Heart left ventricle (tissue), 16 donors: ENCODE measurements at regions not wholly inside any gene's neighbourhood (a gene's known extent, or its start where the extent isn't known, plus 50 kb on each side); places are given as distances from the start of the nearest gene placed in this dataset.

ENCODE experiments used
- ATAC-seq, 4 donors: fragments of 200-7000 bp; cut with Tn5 transposase; one replicate each; pipeline ENCODE4 v1.9.1; 2020 to 2022; ENCODE audit warnings: moderate library complexity in 4 of 4, mild to moderate bottlenecking in 3 of 4, moderate number of reproducible peaks in 1 of 4
- DNase-seq, 5 donors: peaks; one replicate each; pipeline ENCODE4 v3.0.0-alpha.2; 2020
- H3K27ac ChIP-seq, 12 donors: fragments of 200-600 bp; sonication (generic) in 4 of 12; one replicate each; pipeline versions ENCODE4 v1.5.0 to v1.8.0; 2016 to 2022; ENCODE audit warnings: mild to moderate bottlenecking in 2 of 12
- H3K27me3 ChIP-seq, 9 donors: fragments of 200-600 bp; sonication (generic) in 2 of 9; one replicate each; pipeline versions ENCODE4 v1.5.1 to v1.8.0; 2016 to 2022; ENCODE audit warnings: mild to moderate bottlenecking in 3 of 9
- H3K36me3 ChIP-seq, 9 donors: fragments of 200-600 bp; sonication (generic) in 2 of 9; one replicate each; pipeline versions ENCODE4 v1.5.0 to v1.8.0; 2018 to 2022; ENCODE audit warnings: mild to moderate bottlenecking in 2 of 9
- H3K4me1 ChIP-seq, 12 donors: fragments of 200-600 bp; sonication (generic) in 4 of 12; one replicate each; pipeline versions ENCODE4 v1.5.0 to v1.8.0; 2016 to 2022; ENCODE audit warnings: mild to moderate bottlenecking in 3 of 12
- H3K4me3 ChIP-seq, 12 donors: fragments of 200-600 bp; sonication (generic) in 4 of 12; one replicate each; pipeline versions ENCODE4 v1.5.0 to v1.8.0; 2017 to 2022; ENCODE audit warnings: mild to moderate bottlenecking in 9 of 12, moderate library complexity in 4 of 12
- H3K9me3 ChIP-seq, 12 donors: fragments of 200-600 bp; sonication (generic) in 4 of 12; one replicate each; pipeline versions ENCODE4 v1.5.0 to v1.8.0; 2016 to 2022; ENCODE audit warnings: mild to moderate bottlenecking in 1 of 12
- CTCF ChIP-seq, 12 donors: fragments of 200-600 bp; sonication (generic) in 4 of 12; IDR thresholded peaks; one replicate each; pipeline versions ENCODE4 v1.5.0 to v1.8.0; 2018 to 2022; ENCODE audit warnings: antibody characterized with exemption in 12 of 12, mild to moderate bottlenecking in 5 of 12
- POLR2A ChIP-seq, 2 donors: fragments of 450-650 bp; IDR thresholded peaks; one replicate each; pipeline ENCODE4 v1.6.1; 2017; ENCODE audit warnings: antibody characterized with exemption in 2 of 2, mild to moderate bottlenecking in 2 of 2, moderate library complexity in 2 of 2
- WGBS, 4 donors: extraction: QIAGEN DNeasy Blood & Tissue Kit in 2 of 4; methylation state at CpG; one replicate each; pipeline versions ENCODE4 v1.1.5 to v1.1.7; 2013 to 2018; 5-methylcytosine and 5-hydroxymethylcytosine counted together
- intact Hi-C, 10 donors: fragments of 100-400 bp; cut with DNase I; formaldehyde crosslinking; loops; one replicate each; pipeline versions ENCODE4 v1.11.1 to v1.14.2; 2022
- donor health status: ischemic (EF 13 %, LVEDD 7.1; RV severe dilation, severe dysfunction).
- donor health status: healthy with polysubstance abuse.
- donor health status: DM: no; HTN: yes; CAD: no.
- donor health status: DM: no; HTN: no; CAD: no.
- donor health status: ischemic (EF 25% LVEDD 6.9; RV normal size, moderate dysfunction).
- donor health status: ischemic (EF 25% LVEDD 5.7; RV mildly dilated, moderate dysfunction).
- donor health status: healthy.
- donor health status: DM: yes; HTN: yes; CAD: no.
- donor health status: ischemic (EF 35%, LVEDD 5.7; RV mildly dilated, moderate dysfunction).
- donor health status: nonischemic (EF 11% LVEDD 7.7; RV severe dilation, severe dysfunction).
- donor health status: DM: yes; HTN: yes; CAD: no.
- donor health status: PGD.
- donor health status: ischemic (EF 29% LVEDD 5.4; RV normal size, mild dysfunction).
- donor health status: nonischemic (EF 23%, LVEDD 6.1; RV moderate dilation, normal function).

- ATAC-seq = no peak
- H3K36me3 ChIP-seq = no peaks in the 10 kb centered on the region
- no peak overlapping the region for H3K27ac ChIP-seq
- peaks cover 0 to 7% (median 0%) of the 10 kb centered on the region in 12 donors for H3K9me3 ChIP-seq
- no peak for DNase-seq
- 69 to 79% (median 76%) methylated on average over 5 of the region's 5 CpGs for WGBS, 4 donors
- TF ChIP-seq CTCF (IDR thresholded peaks at IDR 0.05) = no peak
- no peak for TF ChIP-seq POLR2A (IDR thresholded peaks at IDR 0.05)
- no peak overlapping the region for H3K4me3 ChIP-seq
- H3K4me1 ChIP-seq = no peaks in the 10 kb centered on the region
- intact Hi-C loops = loop anchor here in 1 of 10 donors (2.0 kb wide), 1 partner anchor 14 kb away; no protein-coding TSS in a partner anchor
- no peaks in the 10 kb centered on the region for H3K27me3 ChIP-seq
These were observed 1119.8 kb downstream of the TSN start for GRCh38 chr2:122875091-122875865.

GRCh38 chr2:122883849-122884248 is 1128.4 kb downstream of the TSN start:
- no peaks in the 10 kb centered on the region for H3K4me1 ChIP-seq
- no peak overlapping the region for H3K4me3 ChIP-seq
- TF ChIP-seq CTCF (IDR thresholded peaks at IDR 0.05) (no peak), POLR2A (IDR thresholded peaks at IDR 0.05) (no peak)
- no peaks in the 10 kb centered on the region for H3K36me3 ChIP-seq
- intact Hi-C loops = no loop called here
- H3K27me3 ChIP-seq = no peaks in the 10 kb centered on the region
- no peak overlapping the region for H3K27ac ChIP-seq
- 77 to 81% (median 78%) methylated on average over 5 of the region's 5 CpGs for WGBS, 4 donors
- no peak for DNase-seq
- H3K9me3 ChIP-seq = no peaks in the 10 kb centered on the region
- ATAC-seq = no peak

GRCh38 chr2:122884889-122885288 is 1129.4 kb downstream of the TSN start:
- no peak for DNase-seq
- no peaks in the 10 kb centered on the region for H3K4me1 ChIP-seq
- TF ChIP-seq POLR2A (IDR thresholded peaks at IDR 0.05) (no peak), CTCF (IDR thresholded peaks at IDR 0.05) (no peak)
- no peaks in the 10 kb centered on the region for H3K27me3 ChIP-seq
- intact Hi-C loops = no loop called here
- 84 to 91% (median 86%) methylated on average over 3 of the region's 3 CpGs for WGBS, 4 donors
- ATAC-seq = no peak
- H3K36me3 ChIP-seq = no peaks in the 10 kb centered on the region
- H3K27ac ChIP-seq = no peak overlapping the region
- no peaks in the 10 kb centered on the region for H3K9me3 ChIP-seq
- H3K4me3 ChIP-seq = no peak overlapping the region

GRCh38 chr2:122885436-122885835 is 1130.0 kb downstream of the TSN start:
- no peaks in the 10 kb centered on the region for H3K36me3 ChIP-seq
- no peaks in the 10 kb centered on the region for H3K27me3 ChIP-seq
- TF ChIP-seq CTCF (IDR thresholded peaks at IDR 0.05) (no peak), POLR2A (IDR thresholded peaks at IDR 0.05) (no peak)
- 90 to 95% (median 92%) methylated on average over 3 of the region's 3 CpGs for WGBS, 4 donors
- no peak for DNase-seq
- H3K9me3 ChIP-seq = no peaks in the 10 kb centered on the region
- intact Hi-C loops = no loop called here
- H3K4me3 ChIP-seq = no peak overlapping the region
- no peak for ATAC-seq
- H3K27ac ChIP-seq = no peak overlapping the region
- H3K4me1 ChIP-seq = no peaks in the 10 kb centered on the region
